HG03354 (cell line): ENCODE measurements at regions not wholly inside any gene's neighbourhood (a gene's known extent, or its start where the extent isn't known, plus 50 kb on each side); places are given as distances from the start of the nearest gene placed in this dataset.
A peak's percentile ranks its signal among the peaks of the same experiment; 100 is the strongest.
"Not testable (repeated sequence)": the region's sequence is repeated elsewhere in the genome, so short reads cannot be mapped to it uniquely, and the experiment has no call there.

Experiments used
- ATAC-seq: cut with Tn5 transposase; IDR thresholded peaks from one replicate; pipeline ENCODE4 v1.9.1; 2021; ENCODE audit warnings: mild to moderate bottlenecking; ENCODE audit not compliant: unreplicated experiment, poor library complexity, severe bottlenecking

GRCh38 chrX:101823236-101823635 lies 108.6 kb downstream of the ZMAT1 start:
- ATAC-seq: no peak

GRCh38 chrX:101817739-101818138 lies 114.1 kb downstream of the ZMAT1 start:
- not testable (repeated sequence) for ATAC-seq

GRCh38 chrX:101813200-101813599 lies 118.6 kb downstream of the ZMAT1 start:
- ATAC-seq: no peak

GRCh38 chrX:101803451-101803850 lies 128.4 kb downstream of the ZMAT1 start:
- ATAC-seq: no peak

GRCh38 chrX:101799387-101799786 lies 132.4 kb downstream of the ZMAT1 start:
- ATAC-seq: peak; percentile 99

GRCh38 chrX:101787934-101788333 lies 128.3 kb upstream of the ARMCX2 start:
- no peak for ATAC-seq

- no peak for ATAC-seq
Observed at GRCh38 chrX:101785142-101785541, 125.5 kb upstream of the ARMCX2 start.

- ATAC-seq: not testable (repeated sequence)
Observed at GRCh38 chrX:101780421-101780820, 120.8 kb upstream of the ARMCX2 start.

- ATAC-seq: peak; percentile 100
Observed at GRCh38 chrX:101774340-101774739, 114.7 kb upstream of the ARMCX2 start.

GRCh38 chrX:101764538-101764937 lies 104.9 kb upstream of the ARMCX2 start:
- ATAC-seq: no peak

- ATAC-seq: peak; percentile 98
Observed at GRCh38 chrX:101759000-101759399, 99.3 kb upstream of the ARMCX2 start.

- ATAC-seq: no peak
Observed at GRCh38 chrX:101750744-101751143, 91.1 kb upstream of the ARMCX2 start.

GRCh38 chrX:101749436-101749835 lies 89.8 kb upstream of the ARMCX2 start:
- ATAC-seq: no peak

GRCh38 chrX:101745046-101745445 lies 85.4 kb upstream of the ARMCX2 start:
- ATAC-seq: no peak

GRCh38 chrX:101744085-101744484 lies 84.4 kb upstream of the ARMCX2 start:
- no peak for ATAC-seq

GRCh38 chrX:101740642-101741041 lies 81.0 kb upstream of the ARMCX2 start:
- ATAC-seq: no peak

- not testable (repeated sequence) for ATAC-seq
Observed at GRCh38 chrX:101738867-101739266, 79.2 kb upstream of the ARMCX2 start.

GRCh38 chrX:101738411-101738810 lies 78.8 kb upstream of the ARMCX2 start:
- ATAC-seq: not testable (repeated sequence)

- ATAC-seq: no peak
Observed at GRCh38 chrX:101736651-101737050, 77.0 kb upstream of the ARMCX2 start.

- ATAC-seq: no peak
Observed at GRCh38 chrX:101732870-101733269, 73.2 kb upstream of the ARMCX2 start.

GRCh38 chrX:101729986-101730385 lies 70.3 kb upstream of the ARMCX2 start:
- ATAC-seq: no peak
